K562 (cell line): ENCODE measurements at regions not wholly inside any gene's neighbourhood (a gene's known extent, or its start where the extent isn't known, plus 50 kb on each side); places are given as distances from the start of the nearest gene placed in this dataset.

Source experiments
- CTCF ChIP-seq, 3 experiments: IDR thresholded peaks in 2 of 3; conservative IDR thresholded peaks in 1 of 3; 2 replicates each; pipeline ENCODE4 v1.5.1; 2011 to 2012; ENCODE audit warnings: low read length in 3 of 3, mild to moderate bottlenecking in 3 of 3, control low read depth in 2 of 3, improper control_type of control experiment in 1 of 3, inconsistent platforms in 1 of 3, low read depth in 1 of 3, mixed read lengths in 1 of 3, moderate library complexity in 1 of 3; ENCODE audit not compliant: insufficient read depth in 2 of 3
- KAT7 ChIP-seq: sonication (generic); formaldehyde crosslinking; IDR thresholded peaks from 2 replicates; pipeline ENCODE4 v1.8.0; 2022; ENCODE audit warnings: missing genetic modification reagents, mild to moderate bottlenecking, borderline replicate concordance
- TRIM28 ChIP-seq: fragments of 450-650 bp; IDR thresholded peaks from 2 replicates; pipeline ENCODE4 v1.6.1; 2017

GRCh38 chrX:568311-568710 is 62.3 kb upstream of the SHOX start:
- TF ChIP-seq TRIM28 (no peak), KAT7 (CRISPR knock-in tag) (no peak), CTCF (IDR thresholded peaks at IDR 0.05 in 2 of 3, conservative IDR thresholded peaks at IDR 0.05 in 1 of 3; ENCODE audit: insufficient read depth in 2 of 3, low read depth in 1 of 3, low read length in 3 of 3) (no peak)
